Peyer's patch (tissue), 4 donors: ENCODE measurements at regions not wholly inside any gene's neighbourhood (a gene's known extent, or its start where the extent isn't known, plus 50 kb on each side); places are given as distances from the start of the nearest gene placed in this dataset.

Source experiments
- DNase-seq, 3 donors: peaks; one replicate each; pipeline ENCODE4 v3.0.0-alpha.2; 2017 to 2019
- H3K27ac ChIP-seq, 4 donors: fragments of 200-600 bp; sonication (generic); one replicate each; pipeline ENCODE4 v1.5.1; 2016 to 2019
- H3K27me3 ChIP-seq, 2 donors: fragments of 200-600 bp; sonication (generic); one replicate each; pipeline ENCODE4 v1.5.1; 2019
- H3K36me3 ChIP-seq, 3 donors: fragments of 200-600 bp; sonication (generic); one replicate each; pipeline ENCODE4 v1.5.1; 2016 to 2019
- H3K4me1 ChIP-seq, 4 donors: fragments of 200-600 bp; sonication (generic); one replicate each; pipeline ENCODE4 v1.5.1; 2016 to 2019
- H3K4me3 ChIP-seq, 4 donors: fragments of 200-600 bp; sonication (generic); 1 replicate in 3 of 4; 2 replicates in 1 of 4; pipeline ENCODE4 v1.5.1; 2016 to 2019; ENCODE audit warnings: mild to moderate bottlenecking in 1 of 4
- H3K9me3 ChIP-seq, 4 donors: fragments of 200-600 bp; sonication (generic); one replicate each; pipeline ENCODE4 v1.5.1; 2016 to 2019; ENCODE audit warnings: mild to moderate bottlenecking in 1 of 4
- CTCF ChIP-seq, 6 experiments: fragments of 450-650 bp in 4 of 6; fragments of 200-600 bp in 2 of 6; sonication (generic) in 1 of 6; IDR thresholded peaks; one replicate each; pipeline ENCODE4 v1.5.1; 2017 to 2019; ENCODE audit warnings: antibody characterized with exemption in 6 of 6, mild to moderate bottlenecking in 3 of 6, moderate library complexity in 1 of 6
- POLR2A ChIP-seq, 2 donors: fragments of 450-650 bp; IDR thresholded peaks; one replicate each; pipeline ENCODE4 v1.5.1; 2017; ENCODE audit warnings: antibody characterized with exemption in 2 of 2, mild to moderate bottlenecking in 2 of 2, moderate library complexity in 2 of 2

GRCh38 chr1:224802617-224803016, 126.9 kb upstream of the DNAH14 start:
- TF ChIP-seq POLR2A (IDR thresholded peaks at IDR 0.05), result no peak
- no peak for TF ChIP-seq CTCF (IDR thresholded peaks at IDR 0.05)
- Histone ChIP-seq H3K36me3 (no peaks in the 10 kb centered on the region), H3K4me3 (no peak overlapping the region), H3K27ac (no peak overlapping the region), H3K4me1 (no peaks in the 10 kb centered on the region), H3K27me3 (no peaks in the 10 kb centered on the region), H3K9me3 (no peaks in the 10 kb centered on the region)
- DNase-seq, result no peak

DNA sequence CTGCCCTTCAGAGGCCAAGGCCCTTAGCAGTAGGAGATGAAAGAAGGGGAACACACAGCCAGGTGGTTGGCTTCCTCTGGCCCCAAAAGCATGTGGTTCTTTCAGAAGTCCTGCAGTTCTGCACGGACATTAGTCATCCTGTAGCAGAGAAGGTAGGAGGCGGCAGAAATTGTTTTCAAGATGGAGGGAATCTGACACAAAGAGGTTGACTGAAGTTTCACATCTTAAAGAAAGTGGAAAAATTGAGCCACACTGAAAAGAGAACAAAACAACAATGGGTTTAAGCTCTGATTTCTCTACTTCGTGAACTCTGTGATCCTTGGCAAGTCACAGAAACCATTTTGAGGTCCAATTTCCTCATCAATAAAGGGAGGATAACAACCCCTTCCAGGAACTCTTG, 125.3 kb upstream of the DNAH14 start:
- no peaks in the 10 kb centered on the region for H3K4me1 ChIP-seq
- no peaks in the 10 kb centered on the region for H3K27me3 ChIP-seq
- no peaks in the 10 kb centered on the region for H3K36me3 ChIP-seq
- no peak overlapping the region for H3K27ac ChIP-seq
- H3K9me3 ChIP-seq, result no peaks in the 10 kb centered on the region
- H3K4me3 ChIP-seq, result no peak overlapping the region
- TF ChIP-seq CTCF (IDR thresholded peaks at IDR 0.05) (no peak), POLR2A (IDR thresholded peaks at IDR 0.05) (no peak)
- no peak for DNase-seq

DNA sequence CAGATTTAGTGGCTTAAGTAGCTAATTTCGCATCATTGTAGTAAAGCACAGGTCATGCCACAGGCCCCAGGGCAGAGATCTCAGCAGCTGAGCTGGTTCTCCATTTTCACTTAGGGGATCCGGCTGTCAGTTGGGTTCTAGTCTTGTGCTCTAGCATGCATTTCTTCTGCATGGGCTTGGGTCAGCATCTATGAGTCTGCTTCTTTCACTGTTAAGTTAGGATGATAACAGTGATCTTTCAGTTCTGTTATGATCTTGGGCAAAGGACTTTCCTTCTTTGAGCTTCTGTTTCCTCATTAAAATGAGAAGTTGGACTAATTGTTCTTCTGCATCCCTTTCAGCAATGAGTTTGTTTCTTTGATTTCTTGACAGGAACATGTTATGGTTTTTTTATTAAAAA, 123.6 kb upstream of the DNAH14 start:
- DNase-seq, result no peak
- H3K4me1 ChIP-seq, result no peaks in the 10 kb centered on the region
- no peak overlapping the region for H3K27ac ChIP-seq
- H3K9me3 ChIP-seq, result no peaks in the 10 kb centered on the region
- no peak overlapping the region for H3K4me3 ChIP-seq
- H3K36me3 ChIP-seq, result no peaks in the 10 kb centered on the region
- TF ChIP-seq CTCF (IDR thresholded peaks at IDR 0.05), result no peak
- no peak for TF ChIP-seq POLR2A (IDR thresholded peaks at IDR 0.05)
- no peaks in the 10 kb centered on the region for H3K27me3 ChIP-seq

DNA sequence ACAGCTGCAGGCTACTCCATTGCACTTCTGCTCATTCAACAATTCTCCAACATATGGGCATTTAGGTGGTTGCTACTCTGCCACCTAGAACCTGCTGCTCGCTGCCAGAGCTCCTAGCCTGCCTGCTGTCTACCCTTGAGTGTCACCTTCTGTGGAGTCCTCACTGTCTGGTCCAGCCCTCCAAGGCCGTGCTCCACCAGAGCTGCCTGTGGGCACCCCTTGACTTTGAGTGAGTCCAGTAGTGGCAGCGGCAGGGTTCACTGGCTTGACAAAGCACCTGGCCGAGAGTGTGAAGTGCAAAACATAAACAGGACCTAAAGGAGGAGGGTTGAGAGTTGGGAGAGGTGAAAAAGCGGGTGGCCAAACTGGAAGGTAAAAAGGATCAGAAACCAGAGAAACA, 120.3 kb upstream of the DNAH14 start:
- H3K27me3 ChIP-seq, result no peaks in the 10 kb centered on the region
- no peaks in the 10 kb centered on the region for H3K4me1 ChIP-seq
- H3K4me3 ChIP-seq, result no peak overlapping the region
- no peaks in the 10 kb centered on the region for H3K36me3 ChIP-seq
- DNase-seq, result no peak
- H3K9me3 ChIP-seq, result peaks cover 0 to 4% (median 0%) of the 10 kb centered on the region in 4 donors
- no peak overlapping the region for H3K27ac ChIP-seq
- TF ChIP-seq CTCF (IDR thresholded peaks at IDR 0.05) (no peak), POLR2A (IDR thresholded peaks at IDR 0.05) (no peak)

GRCh38 chr1:224809613-224810012, 119.9 kb upstream of the DNAH14 start:
- H3K27ac ChIP-seq, result no peak overlapping the region
- no peak overlapping the region for H3K4me3 ChIP-seq
- TF ChIP-seq POLR2A (IDR thresholded peaks at IDR 0.05) (no peak), CTCF (IDR thresholded peaks at IDR 0.05) (no peak)
- no peaks in the 10 kb centered on the region for H3K27me3 ChIP-seq
- no peak for DNase-seq
- peaks cover 0 to 4% (median 0%) of the 10 kb centered on the region in 4 donors for H3K9me3 ChIP-seq
- H3K4me1 ChIP-seq, result no peaks in the 10 kb centered on the region
- H3K36me3 ChIP-seq, result no peaks in the 10 kb centered on the region

DNA sequence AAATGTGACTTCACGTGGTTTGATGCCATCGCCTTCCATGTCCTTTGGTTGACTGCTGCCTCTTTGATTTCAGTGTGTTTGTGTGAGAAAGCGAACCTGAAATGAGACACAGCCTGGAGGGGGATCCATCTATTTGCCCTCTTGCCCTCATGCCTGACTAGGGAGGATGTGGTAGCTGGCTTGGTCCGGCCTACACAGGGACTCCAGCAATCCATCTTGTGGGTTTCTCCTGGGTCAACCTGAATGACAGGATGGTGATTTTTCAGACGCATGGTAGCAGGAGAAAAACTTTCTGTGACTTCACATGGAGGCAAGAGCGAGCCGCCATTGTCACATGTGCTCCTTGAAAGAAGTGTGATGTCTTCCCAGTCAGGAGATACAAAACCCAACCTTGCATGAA, 117.9 kb upstream of the DNAH14 start:
- no peak for TF ChIP-seq CTCF (IDR thresholded peaks at IDR 0.05)
- no peak for TF ChIP-seq POLR2A (IDR thresholded peaks at IDR 0.05)
- Histone ChIP-seq H3K4me1 (no peaks in the 10 kb centered on the region), H3K36me3 (no peaks in the 10 kb centered on the region), H3K27me3 (no peaks in the 10 kb centered on the region), H3K27ac (no peak overlapping the region), H3K9me3 (peaks cover 0 to 4% (median 0%) of the 10 kb centered on the region in 4 donors), H3K4me3 (no peak overlapping the region)
- no peak for DNase-seq
